Astrocyte of the spinal cord (primary cell): ENCODE measurements at regions not wholly inside any gene's neighbourhood (a gene's known extent, or its start where the extent isn't known, plus 50 kb on each side); places are given as distances from the start of the nearest gene placed in this dataset.
A peak's percentile ranks its signal among the peaks of the same experiment; 100 is the strongest.

Source experiments
- DNase-seq: peaks from one replicate; pipeline ENCODE4 v3.0.0; 2011; ENCODE audit warnings: low read depth, low spot score
- H3K4me3 ChIP-seq: 2 replicates; pipeline ENCODE4 v1.5.1; 2011; ENCODE audit warnings: low read depth, mild to moderate bottlenecking, low read length, moderate library complexity
- in situ Hi-C: cut with HindIII; loops from 2 replicates; pipeline ENCODE4 v1.10.0; 2017; ENCODE audit warnings: low sequenced_read_pairs
- TF ChIP-seq, protein P1 (sequence below): IDR thresholded peaks from 2 replicates; pipeline ENCODE4 v1.5.1; 2012; ENCODE audit warnings: low read depth, mild to moderate bottlenecking, low read length, inconsistent platforms

DNA sequence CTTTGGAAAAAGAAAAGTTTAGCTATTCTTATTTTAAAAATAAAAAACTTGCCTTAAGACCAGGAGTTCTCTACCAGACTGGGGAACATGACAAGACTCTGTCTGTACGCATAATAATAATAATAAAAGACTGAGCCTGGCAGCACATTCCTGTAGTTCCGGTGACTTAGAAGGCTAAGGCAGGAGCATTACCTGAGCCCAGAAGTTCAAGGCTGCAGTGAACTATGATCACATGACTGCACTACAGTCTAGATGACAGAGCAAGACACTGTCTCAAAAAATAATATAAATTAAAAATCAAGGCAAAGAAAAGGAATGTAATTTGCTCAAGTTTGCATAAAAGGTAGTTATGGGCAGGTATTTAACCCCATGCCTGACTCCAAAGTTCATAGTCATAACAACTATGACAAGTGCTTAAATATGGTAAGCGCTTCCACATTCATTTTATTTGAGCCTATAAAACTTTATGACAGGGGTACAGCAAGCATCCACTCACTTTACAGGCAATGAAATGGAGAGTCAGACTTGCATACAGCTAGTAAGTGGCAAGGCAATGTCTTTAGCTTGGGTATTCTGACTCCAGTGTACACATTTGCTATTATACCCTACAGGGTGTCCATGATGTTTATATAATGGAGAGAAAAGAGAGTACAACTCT lies 1567.8 kb upstream of the PIK3C3 start:
- TF ChIP-seq, protein P1, sequence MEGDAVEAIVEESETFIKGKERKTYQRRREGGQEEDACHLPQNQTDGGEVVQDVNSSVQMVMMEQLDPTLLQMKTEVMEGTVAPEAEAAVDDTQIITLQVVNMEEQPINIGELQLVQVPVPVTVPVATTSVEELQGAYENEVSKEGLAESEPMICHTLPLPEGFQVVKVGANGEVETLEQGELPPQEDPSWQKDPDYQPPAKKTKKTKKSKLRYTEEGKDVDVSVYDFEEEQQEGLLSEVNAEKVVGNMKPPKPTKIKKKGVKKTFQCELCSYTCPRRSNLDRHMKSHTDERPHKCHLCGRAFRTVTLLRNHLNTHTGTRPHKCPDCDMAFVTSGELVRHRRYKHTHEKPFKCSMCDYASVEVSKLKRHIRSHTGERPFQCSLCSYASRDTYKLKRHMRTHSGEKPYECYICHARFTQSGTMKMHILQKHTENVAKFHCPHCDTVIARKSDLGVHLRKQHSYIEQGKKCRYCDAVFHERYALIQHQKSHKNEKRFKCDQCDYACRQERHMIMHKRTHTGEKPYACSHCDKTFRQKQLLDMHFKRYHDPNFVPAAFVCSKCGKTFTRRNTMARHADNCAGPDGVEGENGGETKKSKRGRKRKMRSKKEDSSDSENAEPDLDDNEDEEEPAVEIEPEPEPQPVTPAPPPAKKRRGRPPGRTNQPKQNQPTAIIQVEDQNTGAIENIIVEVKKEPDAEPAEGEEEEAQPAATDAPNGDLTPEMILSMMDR = no peak
- no peak for DNase-seq
- in situ Hi-C loops = no loop called here
- no peak overlapping the region for H3K4me3 ChIP-seq

DNA sequence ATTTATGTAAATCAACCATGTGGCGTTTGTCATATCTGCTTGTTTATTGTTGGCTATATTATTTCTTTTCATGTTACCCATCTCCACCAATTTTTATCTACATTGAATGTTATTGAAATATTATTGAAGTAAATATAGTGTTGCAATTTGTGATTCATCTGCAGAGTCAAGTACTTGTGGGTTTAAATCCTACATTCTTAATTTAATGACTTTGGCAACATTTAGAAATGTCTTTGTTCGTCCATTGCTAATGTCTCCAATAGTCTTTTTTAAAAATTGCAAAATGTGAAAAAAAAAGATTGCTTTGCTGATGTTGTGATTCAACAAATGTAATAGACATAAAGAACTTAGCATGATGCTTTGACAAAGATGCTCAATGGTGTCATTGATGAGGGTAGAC lies 1572.8 kb upstream of the PIK3C3 start:
- in situ Hi-C loops = no loop called here
- no peak overlapping the region for H3K4me3 ChIP-seq
- DNase-seq = no peak
- TF ChIP-seq, protein P1 = no peak

DNA sequence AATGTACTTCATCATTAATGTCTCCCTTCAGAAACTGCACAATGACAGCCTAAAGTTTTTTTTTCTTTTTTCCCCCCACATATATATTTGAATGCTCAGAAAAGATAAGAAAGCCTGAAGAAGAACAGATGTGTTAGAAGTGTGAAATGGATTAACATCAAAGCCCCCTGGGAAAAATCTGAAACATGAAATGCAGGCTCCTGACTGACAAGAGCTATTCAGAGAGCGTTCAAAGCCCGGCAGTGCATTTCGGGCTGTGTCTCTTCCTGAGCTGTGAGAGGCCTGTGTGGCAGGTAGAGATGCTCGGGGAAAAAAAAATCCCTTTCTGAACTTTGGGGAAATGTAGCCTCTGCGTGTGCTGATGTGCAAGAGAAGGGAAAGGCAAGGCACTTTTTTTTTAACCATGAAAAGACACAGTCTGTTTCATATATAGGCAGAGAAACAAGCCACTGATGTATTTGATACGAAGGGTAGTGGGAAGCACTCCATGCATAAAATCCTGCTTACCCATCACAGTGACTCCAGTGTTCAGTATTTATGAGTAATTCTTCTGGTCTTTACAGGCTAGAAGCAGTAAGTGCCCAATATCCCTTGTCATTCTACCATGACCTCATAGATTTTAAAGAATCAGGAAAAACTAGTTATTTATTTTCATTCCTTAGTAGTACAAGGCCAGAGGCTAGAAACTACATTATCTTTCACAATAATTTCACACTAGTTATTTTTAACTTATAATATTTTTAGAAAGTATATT lies 1574.2 kb upstream of the PIK3C3 start:
- TF ChIP-seq, protein P1 = no peak

DNA sequence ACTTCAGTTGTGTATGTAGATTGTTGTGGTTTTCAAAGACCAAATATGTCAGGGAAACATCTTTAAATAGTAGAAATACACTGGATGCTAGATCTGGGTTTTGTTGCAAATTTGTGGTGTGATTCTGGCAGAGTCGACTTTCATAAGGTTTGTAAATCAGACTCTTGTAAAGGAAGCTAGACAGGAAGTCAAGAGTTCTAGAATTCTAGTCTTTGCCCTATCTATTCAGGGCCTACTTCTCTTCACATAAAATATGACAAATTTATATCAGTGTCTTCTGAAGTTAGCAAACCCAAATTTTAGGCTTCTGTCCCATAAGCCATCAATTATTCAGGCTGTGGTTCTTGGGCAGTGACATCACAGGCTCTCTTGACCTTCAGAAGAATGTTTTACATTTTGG lies 1579.2 kb upstream of the PIK3C3 start:
- in situ Hi-C loops = no loop called here
- no peak overlapping the region for H3K4me3 ChIP-seq

More for the DNA sequence above, 1574.2 kb upstream of the PIK3C3 start:
- H3K4me3 ChIP-seq = no peak overlapping the region
- DNase-seq = peak; percentile 14
- in situ Hi-C loops = no loop called here

DNA sequence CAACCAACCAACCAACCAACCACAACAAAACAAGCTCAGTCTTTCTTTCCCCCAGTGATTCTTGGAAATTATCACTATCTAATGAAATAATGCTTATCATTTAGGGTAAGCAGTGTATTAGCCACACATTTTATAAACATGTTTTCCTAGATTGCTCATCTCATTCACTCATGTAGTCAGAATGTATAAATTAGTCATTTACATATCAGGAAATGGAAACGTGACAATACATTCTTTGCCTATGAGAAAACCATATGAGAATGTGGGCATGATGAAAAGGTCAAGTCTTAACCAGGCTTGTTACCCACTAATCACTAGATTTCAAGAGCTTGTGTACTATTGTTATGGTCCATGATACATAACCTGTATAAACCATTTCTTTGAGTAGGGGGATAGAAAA lies 1583.4 kb upstream of the PIK3C3 start:
- in situ Hi-C loops = no loop called here
- H3K4me3 ChIP-seq = no peak overlapping the region
- TF ChIP-seq, protein P1 = no peak
- DNase-seq = peak; percentile 58

More for the DNA sequence above, 1579.2 kb upstream of the PIK3C3 start:
- TF ChIP-seq, protein P1 = no peak
- DNase-seq = peak; percentile 10

DNA sequence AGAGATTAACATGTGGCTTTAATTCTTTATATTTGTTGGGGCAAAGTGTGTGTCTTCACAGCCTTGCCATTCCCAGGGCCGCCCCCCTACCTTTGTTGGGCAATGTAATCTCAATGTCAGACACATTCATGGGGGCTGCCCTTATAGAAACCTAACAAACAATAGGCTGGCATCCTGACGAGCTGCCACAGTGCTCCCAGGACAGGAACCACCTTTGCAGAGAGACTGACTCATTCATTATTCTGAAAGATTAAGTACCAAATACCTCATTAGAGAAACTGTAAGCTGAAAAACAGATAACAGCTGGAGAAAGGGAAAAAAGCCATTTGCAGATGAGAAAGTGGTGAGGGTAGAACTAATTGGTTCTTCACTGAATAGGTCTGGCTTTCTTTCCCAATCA lies 1587.5 kb upstream of the PIK3C3 start:
- H3K4me3 ChIP-seq = no peak overlapping the region
- in situ Hi-C loops = no loop called here
- DNase-seq = no peak
- TF ChIP-seq, protein P1 = no peak
